Colon (tissue), 2 donors: ENCODE measurements at regions not wholly inside any gene's neighbourhood (a gene's known extent, or its start where the extent isn't known, plus 50 kb on each side); places are given as distances from the start of the nearest gene placed in this dataset.

Experiments used
- FAIRE-seq: peaks from 2 replicates; lab custom pipeline; 2012; peaks lifted over from hg19 to GRCh38; lab: Jason Lieb, UNC
- donor health status: control.
- donor health status: control.

DNA sequence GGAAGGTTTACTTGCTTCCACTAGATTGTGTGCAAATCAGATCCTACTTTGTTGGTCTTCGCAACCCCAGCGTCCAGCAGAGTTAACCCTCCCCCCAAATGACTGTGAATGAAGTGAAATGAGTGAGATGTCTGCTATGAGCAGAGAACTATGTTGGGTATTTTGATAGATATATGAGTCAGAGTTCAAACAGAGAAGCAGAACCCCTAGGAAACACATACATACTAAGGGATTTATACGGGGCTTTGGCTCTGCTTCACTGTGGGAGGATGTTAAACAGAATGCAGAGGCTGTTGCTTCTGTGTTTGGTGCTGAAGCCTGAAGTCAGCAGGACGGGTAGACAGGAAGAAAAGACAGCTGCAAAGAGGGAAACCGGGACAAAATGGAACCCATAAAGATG is 197.0 kb downstream of the MZT1 start:
- no peak for FAIRE-seq

DNA sequence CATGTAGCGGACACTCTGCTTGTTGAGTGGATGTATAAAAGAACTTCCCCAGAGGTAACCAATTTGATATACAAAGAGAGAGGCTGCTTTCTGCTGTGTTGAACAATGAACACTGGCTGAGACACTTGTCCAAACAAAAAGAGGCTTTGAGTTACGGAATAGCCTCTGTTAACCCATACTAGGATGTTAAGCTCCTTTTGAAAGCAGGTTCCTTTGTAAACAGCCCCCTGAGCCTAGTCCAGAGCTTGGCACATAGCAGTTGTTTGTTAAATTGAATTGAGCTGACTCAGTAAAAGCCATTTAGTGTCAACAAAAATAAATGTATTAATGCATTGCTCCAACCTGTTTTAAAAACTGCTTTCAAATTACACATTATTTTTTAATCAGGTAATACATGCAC is 200.1 kb downstream of the MZT1 start:
- FAIRE-seq: no peak

DNA sequence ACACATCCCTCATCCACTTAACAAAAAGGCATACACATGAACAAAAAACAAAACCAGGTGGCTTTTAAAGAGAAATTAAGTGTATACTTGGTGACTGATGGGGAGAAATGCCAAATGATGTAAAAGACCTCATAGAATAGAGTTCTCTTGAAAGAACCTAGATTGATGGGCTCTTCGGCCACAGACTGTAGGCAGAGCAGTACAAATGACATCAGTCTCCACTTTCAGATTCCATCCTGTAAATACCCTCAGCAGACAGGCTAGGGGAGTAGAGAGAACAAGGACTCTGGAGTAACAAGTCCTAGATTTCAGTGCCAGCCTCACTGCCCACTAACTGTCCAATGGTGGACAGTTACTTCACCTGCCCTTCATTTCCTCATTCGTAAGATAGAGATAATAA is 203.8 kb downstream of the MZT1 start:
- FAIRE-seq: no peak

DNA sequence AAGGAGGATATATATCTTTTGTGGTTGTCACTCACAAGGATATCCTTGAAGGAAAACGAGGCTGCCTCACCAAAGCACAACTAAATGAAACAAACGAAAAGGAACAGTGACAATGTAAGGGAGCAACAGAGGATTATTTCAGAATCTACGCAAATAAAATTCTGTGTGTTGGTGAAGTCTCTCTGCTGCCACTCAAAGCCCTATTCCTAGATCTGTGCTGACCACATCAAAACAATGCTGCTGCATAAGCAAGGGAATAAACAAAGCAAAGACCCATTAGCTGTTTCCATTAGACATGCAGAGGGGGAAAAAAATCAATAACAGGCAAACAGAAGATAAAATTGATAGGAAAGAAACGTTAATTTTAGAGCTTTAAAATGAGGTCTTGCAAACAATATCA is 204.4 kb downstream of the MZT1 start:
- FAIRE-seq: no peak

DNA sequence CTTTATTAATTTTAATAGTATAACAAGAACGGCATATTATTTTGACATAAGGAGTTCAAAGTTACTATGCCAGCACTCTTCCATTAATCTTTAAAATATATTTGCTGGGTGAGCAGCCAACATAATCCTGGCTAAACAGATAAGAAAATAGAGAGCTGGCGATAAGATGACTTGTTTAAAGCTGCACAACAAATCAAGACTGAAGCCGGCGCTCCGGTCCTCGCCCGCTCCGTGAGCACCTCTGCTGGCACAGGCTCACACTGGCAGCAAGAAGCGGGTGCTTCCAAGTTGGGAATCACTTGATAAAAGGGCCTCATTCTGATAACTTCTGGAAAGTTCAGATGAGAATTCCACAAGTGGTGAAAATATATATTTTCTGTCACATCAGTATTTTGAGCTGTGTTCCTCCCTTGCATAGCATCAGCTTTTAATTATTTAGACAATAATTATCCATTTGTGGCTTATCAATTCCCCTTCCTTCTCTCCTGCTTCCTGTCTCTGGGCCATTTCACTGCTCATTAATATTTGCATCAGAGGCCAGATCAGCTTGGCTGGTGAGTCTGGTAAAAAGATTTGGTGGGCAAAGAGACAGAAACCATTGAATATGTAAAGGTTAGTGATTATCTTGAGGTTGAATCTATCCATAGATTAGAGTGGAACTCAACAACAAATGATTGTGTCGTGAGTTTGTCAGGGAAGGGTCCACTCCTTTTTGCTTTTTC is 205.3 kb downstream of the MZT1 start:
- FAIRE-seq: no peak

DNA sequence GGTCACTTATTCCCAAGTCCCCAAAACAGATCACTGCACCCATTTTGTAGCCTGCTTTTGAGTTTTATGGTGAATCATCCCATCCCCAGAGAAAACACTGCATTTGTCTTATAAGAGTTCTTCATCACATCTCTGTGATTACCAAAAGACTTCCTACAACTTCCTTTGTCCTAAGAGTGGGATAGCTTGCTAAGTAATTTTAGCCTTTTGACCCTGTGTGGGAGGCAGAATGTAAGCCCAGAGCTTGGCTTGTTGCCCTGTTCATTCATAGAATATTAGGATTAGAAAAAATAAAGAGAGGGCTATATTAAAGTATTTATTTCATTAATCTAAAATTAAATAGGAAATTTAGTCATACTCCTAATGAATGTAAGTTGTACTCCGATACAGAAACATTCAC is 213.3 kb downstream of the MZT1 start:
- no peak for FAIRE-seq

DNA sequence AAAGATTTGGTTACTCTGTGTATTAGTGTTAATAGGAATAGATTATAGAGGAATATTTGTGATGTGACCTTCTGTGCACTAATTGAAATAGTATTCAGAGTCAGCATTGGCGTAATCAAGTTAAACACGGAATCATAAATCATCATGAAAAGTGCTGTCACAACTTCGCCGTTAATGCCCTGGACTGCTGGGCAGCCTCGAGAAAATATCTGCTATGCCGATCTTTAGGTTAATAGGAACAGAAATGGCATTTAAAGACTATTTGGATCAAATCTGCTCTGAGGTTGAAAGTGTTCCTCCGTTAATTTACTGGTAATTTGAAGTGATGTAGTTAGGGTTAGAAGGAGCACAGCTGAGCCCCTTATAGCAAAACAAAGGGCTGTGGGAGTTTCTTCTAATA is 219.0 kb downstream of the MZT1 start:
- FAIRE-seq: no peak

DNA sequence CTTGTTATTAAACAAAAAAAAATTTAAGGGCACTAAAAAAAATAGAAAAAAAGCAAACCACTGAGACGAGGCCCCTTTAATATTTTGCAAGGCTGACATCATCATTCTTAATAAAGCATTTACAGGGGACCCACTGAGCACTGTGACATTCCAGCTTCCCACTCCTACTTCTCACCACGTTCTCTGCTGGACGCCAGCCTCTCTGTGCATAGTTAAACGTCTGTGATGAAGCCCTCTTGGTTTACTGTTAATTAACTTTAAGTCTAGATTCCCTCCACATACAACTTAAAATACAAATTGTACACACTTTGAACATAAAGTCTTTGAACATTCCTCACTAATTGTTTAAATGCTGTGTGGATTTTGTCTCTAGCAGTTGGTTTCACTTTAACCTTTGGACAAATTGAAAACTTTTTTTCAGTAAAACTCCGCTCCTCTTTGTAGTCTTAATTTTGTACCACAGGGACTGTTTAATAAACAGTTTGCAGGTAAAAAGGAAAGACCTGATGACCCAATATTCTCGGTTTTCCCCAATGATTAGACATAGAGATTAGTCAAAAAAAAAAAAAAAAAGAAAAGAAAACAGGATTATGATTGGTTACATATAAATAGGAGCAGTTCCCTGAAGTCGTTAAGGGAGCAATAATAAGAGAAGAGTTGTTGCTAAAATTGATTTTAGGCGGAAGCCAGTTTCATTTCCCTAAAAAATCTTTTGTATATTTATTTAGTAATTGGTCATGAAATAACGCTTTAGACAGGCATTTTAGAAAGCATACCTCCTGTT is 219.8 kb downstream of the MZT1 start:
- no peak for FAIRE-seq

DNA sequence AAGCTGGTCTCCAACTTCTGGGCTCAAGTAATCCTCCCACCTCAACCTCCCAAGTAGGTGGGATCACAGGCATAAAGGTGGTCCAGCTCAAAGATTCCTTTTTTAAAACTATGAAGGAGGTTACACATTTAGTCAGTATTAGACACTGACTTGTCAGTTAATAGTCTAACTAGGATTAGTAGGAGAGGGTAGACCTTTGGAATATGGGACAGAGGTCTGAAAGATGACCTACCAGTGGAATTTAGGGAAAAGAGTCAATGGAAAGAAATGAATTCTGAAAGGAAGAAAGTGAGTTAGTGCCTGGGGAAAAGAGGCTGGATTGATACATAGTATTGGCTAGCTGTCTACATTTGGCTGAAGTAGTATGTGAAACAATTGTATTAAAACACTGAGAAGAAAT is 220.7 kb downstream of the MZT1 start:
- FAIRE-seq: no peak

DNA sequence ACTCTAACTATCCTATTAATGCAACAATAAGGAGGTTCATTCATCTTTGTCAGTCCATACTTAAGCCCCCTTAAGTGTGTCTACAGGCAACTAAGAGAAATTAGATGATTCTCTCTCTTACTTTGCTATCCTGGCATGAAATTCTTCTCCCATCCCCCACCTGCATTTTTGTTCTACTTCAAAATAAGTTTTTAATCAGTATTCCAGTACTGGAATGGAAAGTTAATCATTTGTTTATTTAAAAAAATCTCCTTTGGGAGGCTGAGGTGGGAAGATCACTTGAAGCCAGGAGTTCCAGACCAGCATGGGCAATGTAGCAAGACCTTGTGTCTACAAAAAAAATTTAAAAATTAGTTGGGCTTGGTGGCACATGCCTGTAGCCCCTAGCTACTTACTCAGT is 222.1 kb downstream of the MZT1 start:
- no peak for FAIRE-seq

DNA sequence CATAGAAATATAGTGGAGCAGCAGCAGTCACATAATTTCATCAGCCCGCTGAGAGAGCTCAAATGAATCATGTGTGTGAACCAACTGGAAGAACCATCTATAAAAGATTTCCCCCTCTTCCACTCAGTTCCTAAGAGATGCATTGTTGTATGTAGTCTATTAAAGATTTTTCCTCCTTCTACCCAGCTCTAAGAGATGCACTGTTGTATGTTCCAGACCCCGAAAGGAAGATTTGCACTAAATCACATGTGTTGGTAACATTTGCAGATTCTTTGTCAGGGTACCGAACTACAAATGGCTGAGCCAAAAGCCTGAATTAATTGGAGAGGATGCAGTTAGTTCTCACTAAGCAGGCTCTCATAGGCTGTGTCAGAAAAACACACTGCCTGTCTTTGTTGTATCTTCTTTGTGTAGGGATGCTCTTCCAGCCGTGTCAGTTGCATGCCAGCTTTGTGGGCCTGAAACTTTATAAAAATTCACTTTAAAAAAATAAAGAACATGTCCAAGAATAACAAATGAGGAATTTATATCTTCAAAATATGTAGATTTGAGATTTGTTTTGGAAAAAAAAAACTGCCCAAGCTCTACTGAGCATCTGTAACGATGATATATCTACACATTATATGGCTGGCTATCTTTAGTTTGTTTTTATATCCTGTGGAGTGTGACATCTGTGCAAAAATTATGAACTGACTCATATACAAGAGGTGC is 223.1 kb downstream of the MZT1 start:
- FAIRE-seq: no peak

DNA sequence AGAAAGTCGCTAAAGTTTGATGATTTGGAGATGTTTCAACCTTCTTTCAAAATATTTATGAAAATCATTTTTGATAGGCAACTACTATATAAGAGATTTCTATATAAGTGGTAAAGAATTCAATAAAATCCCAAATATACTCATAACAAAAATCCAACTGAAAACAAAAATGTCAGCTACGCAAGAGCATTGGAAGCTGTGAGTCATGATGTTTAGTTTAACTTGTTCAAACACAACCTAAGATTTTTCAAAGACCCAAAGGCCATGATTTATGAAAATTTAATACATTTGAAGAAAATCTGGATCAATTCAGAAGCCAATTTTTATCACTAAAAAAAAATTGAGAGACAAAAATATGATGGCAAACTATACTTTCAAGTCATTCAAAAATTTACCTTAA is 226.6 kb downstream of the MZT1 start:
- FAIRE-seq: no peak

DNA sequence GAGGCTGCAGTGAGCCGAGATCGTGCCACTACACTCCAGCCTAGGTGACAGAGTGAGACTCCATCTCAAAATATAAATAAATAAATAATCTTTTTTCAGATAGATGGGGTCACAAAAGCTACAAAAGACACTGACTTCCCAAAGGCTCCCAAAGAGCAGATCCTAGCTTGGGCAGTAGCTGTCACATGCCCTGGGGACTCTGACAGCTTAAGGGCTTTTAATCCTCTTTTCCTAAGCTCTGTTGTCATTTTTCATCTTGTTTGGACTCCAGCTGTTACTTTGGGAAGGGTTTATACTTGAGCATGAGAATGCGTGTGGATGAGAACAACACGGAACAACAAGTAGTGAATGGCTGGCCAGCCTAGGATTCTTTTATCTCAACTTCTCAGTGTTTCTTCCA is 231.7 kb downstream of the MZT1 start:
- no peak for FAIRE-seq

DNA sequence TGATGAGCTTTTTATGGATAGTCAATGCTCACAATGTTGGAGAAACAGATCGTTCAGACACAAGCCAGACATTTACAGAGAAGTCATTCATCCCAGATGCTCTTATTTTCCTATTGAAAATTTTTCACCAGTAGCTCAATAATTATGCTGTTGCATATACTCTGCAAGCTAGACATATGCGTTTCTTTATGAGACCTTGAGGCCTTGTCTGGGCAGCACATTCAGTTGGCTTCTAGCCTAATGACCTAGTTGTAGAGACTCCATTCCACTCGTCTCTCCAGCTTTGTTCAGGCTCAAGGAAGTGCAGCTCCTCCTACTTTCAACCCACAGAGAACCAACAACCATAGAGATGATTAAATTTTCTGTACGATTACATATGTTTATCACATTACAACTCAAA is 237.7 kb downstream of the MZT1 start:
- no peak for FAIRE-seq

DNA sequence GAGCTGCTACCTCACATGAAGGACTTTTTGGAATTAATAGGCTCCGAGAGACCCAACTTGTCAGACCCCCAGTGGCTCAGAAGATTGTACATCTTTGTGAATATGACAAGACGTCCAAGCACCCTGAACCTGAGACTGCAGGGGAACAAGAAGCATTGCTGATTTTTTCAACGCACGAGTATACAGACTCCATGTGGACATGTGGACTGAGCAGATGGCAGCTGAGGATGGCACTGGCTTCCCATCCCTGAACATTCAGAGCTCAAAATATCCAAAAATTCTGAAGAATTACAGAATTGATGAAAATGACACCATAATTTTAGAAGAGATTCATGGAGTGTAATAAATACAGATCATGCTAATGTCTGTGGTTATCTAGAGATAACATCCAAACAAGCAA is 254.1 kb downstream of the MZT1 start:
- FAIRE-seq: no peak

DNA sequence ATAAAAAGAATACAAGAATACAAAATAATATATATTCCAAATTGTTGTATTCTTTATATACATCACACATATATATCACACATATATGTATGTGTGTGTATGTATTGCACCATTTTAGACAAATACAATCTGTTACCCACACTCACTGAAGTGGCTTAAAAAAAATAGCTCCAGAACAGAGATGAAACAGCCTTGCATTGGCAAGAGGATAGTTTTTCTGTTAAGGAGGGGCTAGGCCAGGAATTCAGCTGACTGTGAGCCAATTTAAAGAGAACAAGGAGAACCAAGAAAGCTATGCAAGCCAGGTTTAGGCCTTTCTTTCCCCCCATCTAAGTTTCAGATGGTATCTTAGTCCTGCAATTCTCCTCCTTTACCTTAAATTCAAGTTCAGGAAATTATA is 257.5 kb downstream of the MZT1 start:
- no peak for FAIRE-seq

DNA sequence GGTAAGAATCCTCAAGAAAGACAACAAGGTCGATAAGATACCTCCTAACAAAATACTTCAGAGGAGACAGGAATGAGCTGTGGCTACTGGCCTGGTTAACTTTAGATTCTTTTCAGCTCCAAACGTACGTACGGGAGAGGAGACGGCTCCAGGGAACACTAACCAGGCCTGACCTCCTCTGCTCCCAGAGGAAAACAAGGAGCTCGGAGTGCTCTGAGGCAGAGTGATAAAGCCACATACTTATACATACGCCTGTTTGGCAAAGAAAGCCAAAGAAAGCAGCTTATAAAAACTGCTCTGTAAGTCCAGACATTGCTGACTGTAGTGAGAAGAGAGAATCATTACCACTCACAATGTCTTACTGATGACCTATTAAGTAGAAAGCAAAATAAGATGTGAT is 263.9 kb downstream of the MZT1 start:
- no peak for FAIRE-seq

DNA sequence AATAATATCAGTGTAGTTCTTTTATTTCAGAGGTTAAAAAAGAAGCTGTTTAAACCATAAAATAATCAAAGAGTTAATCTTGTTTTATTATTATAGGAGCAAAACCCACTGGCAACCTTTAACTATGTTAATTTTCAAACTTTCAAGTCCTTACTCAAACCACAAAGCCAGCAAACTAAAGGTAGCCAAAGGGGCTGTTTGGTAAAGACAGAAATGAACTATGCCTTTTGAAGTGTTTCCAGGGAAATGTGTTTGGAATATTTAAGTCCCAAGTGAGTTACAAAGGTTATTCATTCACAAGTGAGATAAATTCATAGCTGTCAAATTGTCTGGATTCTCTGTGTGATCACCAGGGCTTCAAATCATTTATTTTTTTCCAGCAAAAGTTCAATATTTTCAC is 264.7 kb downstream of the MZT1 start:
- FAIRE-seq: no peak

DNA sequence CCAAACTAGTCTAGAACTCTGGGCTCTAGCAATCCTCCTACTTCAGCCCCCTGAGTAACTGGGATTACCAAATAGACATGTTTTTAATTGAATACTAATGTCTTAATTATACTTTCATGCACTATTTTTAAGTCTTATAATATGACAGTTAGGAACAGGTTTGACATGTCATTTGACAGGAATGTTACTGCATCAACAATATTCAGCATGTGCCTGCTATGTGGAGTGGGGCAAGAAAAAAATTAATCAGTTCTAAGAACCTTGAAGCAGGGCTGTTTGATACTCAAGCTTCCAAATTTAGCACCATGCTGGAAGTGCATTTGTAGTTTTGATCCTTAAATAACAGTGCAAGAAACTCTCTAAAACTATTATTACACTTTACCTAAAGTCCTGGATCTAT is 265.3 kb downstream of the MZT1 start:
- FAIRE-seq: no peak

DNA sequence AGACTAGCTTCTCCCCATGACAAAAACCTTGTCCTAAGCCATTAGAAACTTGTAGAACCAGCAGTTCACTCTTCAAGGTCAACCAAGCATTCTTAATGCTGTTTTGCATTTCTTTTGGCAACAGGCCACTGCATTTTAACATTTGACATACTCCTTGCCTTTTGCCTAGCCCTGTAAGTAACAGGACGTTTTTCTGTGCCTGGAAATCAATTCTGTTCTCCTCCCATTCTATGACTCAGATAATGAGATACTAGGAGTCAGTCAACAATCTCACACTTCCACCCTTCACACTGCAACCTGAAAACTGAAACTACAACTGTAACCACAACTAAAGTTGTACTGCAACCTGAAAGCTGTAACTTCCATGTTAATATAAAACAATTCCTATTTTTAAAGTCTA is 268.7 kb downstream of the MZT1 start:
- FAIRE-seq: no peak

DNA sequence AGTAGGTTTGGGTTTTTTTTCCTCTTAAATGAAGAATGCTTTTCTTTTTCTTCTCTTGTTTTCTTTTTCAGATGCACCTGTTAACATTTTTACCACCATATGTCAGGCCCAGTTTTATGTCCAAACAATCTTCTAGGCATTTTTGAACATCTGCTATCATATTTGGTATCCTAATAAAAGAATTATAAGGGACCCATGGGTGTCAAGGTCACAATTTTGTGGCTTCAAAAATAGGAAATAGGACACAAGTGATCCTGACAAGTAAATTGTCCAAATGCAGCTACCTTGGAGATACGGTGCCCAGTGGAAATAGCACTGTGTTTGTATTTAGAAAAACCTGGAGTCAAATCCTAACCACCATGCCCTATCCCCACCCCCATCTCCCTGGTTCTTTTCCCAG is 270.3 kb downstream of the MZT1 start:
- FAIRE-seq: no peak

DNA sequence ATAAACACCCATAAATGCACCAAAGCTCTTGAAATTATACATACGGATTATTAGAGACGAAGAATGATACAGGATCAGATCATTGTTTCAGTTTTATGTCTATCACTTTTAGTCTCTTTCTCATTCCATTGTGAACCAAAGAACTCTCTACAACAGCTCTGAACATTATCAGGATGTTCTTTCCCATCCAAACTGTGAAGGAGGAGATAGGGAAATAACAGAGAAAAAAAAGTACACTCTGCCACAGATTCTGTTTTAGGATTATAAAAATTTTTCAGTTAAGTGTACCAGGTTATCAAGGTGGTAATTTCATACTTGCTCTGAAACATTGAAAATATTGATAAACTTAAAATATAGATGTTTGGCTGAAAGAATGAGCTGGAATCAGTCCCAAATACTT is 270.9 kb downstream of the MZT1 start:
- FAIRE-seq: no peak

DNA sequence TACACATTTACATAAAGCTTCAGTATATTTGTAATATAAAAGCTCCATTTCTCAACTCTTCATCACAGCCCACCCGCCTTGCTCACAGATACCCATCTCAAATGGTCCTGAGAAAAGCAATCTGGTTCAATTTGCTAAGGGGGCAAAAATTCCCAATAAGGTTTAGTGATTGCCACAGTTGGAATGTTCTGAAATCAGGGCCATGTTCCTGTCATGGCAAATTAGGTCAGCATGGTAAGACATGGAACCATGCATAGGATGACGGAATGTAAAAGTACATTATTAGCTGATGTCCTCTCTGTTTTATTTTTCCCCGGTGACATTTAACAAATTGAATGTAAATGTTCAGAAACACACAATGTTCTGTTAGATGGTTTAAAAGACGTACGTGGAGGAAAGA is 274.3 kb downstream of the MZT1 start:
- FAIRE-seq: no peak
